ENCODE measurements at regions not wholly inside any gene's neighbourhood (a gene's known extent, or its start where the extent isn't known, plus 50 kb on each side); places are given as distances from the start of the nearest gene placed in this dataset.

GRCh38 chr6:168196881-168197635 lies 118.0 kb upstream of the FRMD1 start:
- FAIRE-seq, result no peak
- TF ChIP-seq POU2F2 (IDR thresholded peaks at IDR 0.05; ENCODE audit: low read depth, low read length), result no peak
- no peak for TF ChIP-seq PAX5 (IDR thresholded peaks at IDR 0.05; ENCODE audit: insufficient read depth, low read length, severe bottlenecking)
- no peak for TF ChIP-seq TAF1 (IDR thresholded peaks at IDR 0.05; ENCODE audit: low read depth, low read length)
- no peak for TF ChIP-seq SPI1 (IDR thresholded peaks at IDR 0.05; ENCODE audit: low read depth, low read length)
- TF ChIP-seq POLR2AphosphoS5 (IDR thresholded peaks at IDR 0.05; ENCODE audit: low read depth, low read length), result no peak
- no peak for TF ChIP-seq POLR2A (IDR thresholded peaks at IDR 0.05; ENCODE audit: low read depth, low read length)
- DNase-seq (ENCODE audit: insufficient read length, low spot score), result no peak

GRCh38 chr6:168196385-168196860 lies 117.4 kb upstream of the FRMD1 start:
- TF ChIP-seq PAX5 (IDR thresholded peaks at IDR 0.05; ENCODE audit: insufficient read depth, low read length, severe bottlenecking) (no peak), POU2F2 (IDR thresholded peaks at IDR 0.05; ENCODE audit: low read depth, low read length) (no peak), TAF1 (IDR thresholded peaks at IDR 0.05; ENCODE audit: low read depth, low read length) (no peak), POLR2A (IDR thresholded peaks at IDR 0.05; ENCODE audit: low read depth, low read length) (no peak), SPI1 (IDR thresholded peaks at IDR 0.05; ENCODE audit: low read depth, low read length) (no peak), POLR2AphosphoS5 (IDR thresholded peaks at IDR 0.05; ENCODE audit: low read depth, low read length) (no peak)
- DNase-seq (ENCODE audit: insufficient read length, low spot score) (no peak), FAIRE-seq (no peak)

- no peak for TF ChIP-seq PAX5 (IDR thresholded peaks at IDR 0.05; ENCODE audit: insufficient read depth, low read length, severe bottlenecking)
- TF ChIP-seq POLR2A (IDR thresholded peaks at IDR 0.05; ENCODE audit: low read depth, low read length), result no peak
- TF ChIP-seq POLR2AphosphoS5 (IDR thresholded peaks at IDR 0.05; ENCODE audit: low read depth, low read length), result no peak
- no peak for TF ChIP-seq POU2F2 (IDR thresholded peaks at IDR 0.05; ENCODE audit: low read depth, low read length)
- no peak for TF ChIP-seq SPI1 (IDR thresholded peaks at IDR 0.05; ENCODE audit: low read depth, low read length)
- TF ChIP-seq TAF1 (IDR thresholded peaks at IDR 0.05; ENCODE audit: low read depth, low read length), result no peak
- DNase-seq (ENCODE audit: insufficient read length, low spot score) (no peak), FAIRE-seq (no peak)
These were observed 116.7 kb upstream of the FRMD1 start for GRCh38 chr6:168195712-168196111.

GRCh38 chr6:168194732-168195567 lies 115.9 kb upstream of the FRMD1 start:
- FAIRE-seq (no peak), DNase-seq (ENCODE audit: insufficient read length, low spot score) (no peak)
- TF ChIP-seq POLR2AphosphoS5 (IDR thresholded peaks at IDR 0.05; ENCODE audit: low read depth, low read length) (no peak), PAX5 (IDR thresholded peaks at IDR 0.05; ENCODE audit: insufficient read depth, low read length, severe bottlenecking) (no peak), TAF1 (IDR thresholded peaks at IDR 0.05; ENCODE audit: low read depth, low read length) (no peak), POU2F2 (IDR thresholded peaks at IDR 0.05; ENCODE audit: low read depth, low read length) (no peak), POLR2A (IDR thresholded peaks at IDR 0.05; ENCODE audit: low read depth, low read length) (no peak), SPI1 (IDR thresholded peaks at IDR 0.05; ENCODE audit: low read depth, low read length) (no peak)

- no peak for TF ChIP-seq POU2F2 (IDR thresholded peaks at IDR 0.05; ENCODE audit: low read depth, low read length)
- no peak for TF ChIP-seq TAF1 (IDR thresholded peaks at IDR 0.05; ENCODE audit: low read depth, low read length)
- no peak for TF ChIP-seq POLR2A (IDR thresholded peaks at IDR 0.05; ENCODE audit: low read depth, low read length)
- no peak for TF ChIP-seq PAX5 (IDR thresholded peaks at IDR 0.05; ENCODE audit: insufficient read depth, low read length, severe bottlenecking)
- TF ChIP-seq POLR2AphosphoS5 (IDR thresholded peaks at IDR 0.05; ENCODE audit: low read depth, low read length), result no peak
- no peak for TF ChIP-seq SPI1 (IDR thresholded peaks at IDR 0.05; ENCODE audit: low read depth, low read length)
- no peak for FAIRE-seq
- no peak for DNase-seq (ENCODE audit: insufficient read length, low spot score)
These were observed 115.1 kb upstream of the FRMD1 start for GRCh38 chr6:168193816-168194721.

GRCh38 chr6:168192901-168193815 lies 114.1 kb upstream of the FRMD1 start:
- DNase-seq (ENCODE audit: insufficient read length, low spot score) (no peak), FAIRE-seq (no peak)
- TF ChIP-seq PAX5 (IDR thresholded peaks at IDR 0.05; ENCODE audit: insufficient read depth, low read length, severe bottlenecking) (no peak), SPI1 (IDR thresholded peaks at IDR 0.05; ENCODE audit: low read depth, low read length) (no peak), POU2F2 (IDR thresholded peaks at IDR 0.05; ENCODE audit: low read depth, low read length) (no peak), TAF1 (IDR thresholded peaks at IDR 0.05; ENCODE audit: low read depth, low read length) (no peak), POLR2A (IDR thresholded peaks at IDR 0.05; ENCODE audit: low read depth, low read length) (no peak), POLR2AphosphoS5 (IDR thresholded peaks at IDR 0.05; ENCODE audit: low read depth, low read length) (no peak)

GRCh38 chr6:168192195-168192900 lies 113.3 kb upstream of the FRMD1 start:
- no peak for DNase-seq (ENCODE audit: insufficient read length, low spot score)
- no peak for FAIRE-seq
- TF ChIP-seq POLR2AphosphoS5 (IDR thresholded peaks at IDR 0.05; ENCODE audit: low read depth, low read length), result no peak
- TF ChIP-seq TAF1 (IDR thresholded peaks at IDR 0.05; ENCODE audit: low read depth, low read length), result no peak
- TF ChIP-seq POU2F2 (IDR thresholded peaks at IDR 0.05; ENCODE audit: low read depth, low read length), result no peak
- no peak for TF ChIP-seq PAX5 (IDR thresholded peaks at IDR 0.05; ENCODE audit: insufficient read depth, low read length, severe bottlenecking)
- no peak for TF ChIP-seq POLR2A (IDR thresholded peaks at IDR 0.05; ENCODE audit: low read depth, low read length)
